GM12864 (cell line): ENCODE measurements at regions not wholly inside any gene's neighbourhood (a gene's known extent, or its start where the extent isn't known, plus 50 kb on each side); places are given as distances from the start of the nearest gene placed in this dataset.

Experiments used
- DNase-seq: peaks from one replicate; pipeline ENCODE4 v3.0.0-alpha.2; 2011; ENCODE audit warnings: low read depth
- H3K4me3 ChIP-seq: 2 replicates; pipeline ENCODE4 v1.5.1; 2011; ENCODE audit warnings: mild to moderate bottlenecking, low read depth, low read length, control low read depth
- CTCF ChIP-seq: IDR thresholded peaks from 2 replicates; pipeline ENCODE4 v1.5.1; 2011; ENCODE audit warnings: low read depth, mild to moderate bottlenecking, moderate library complexity, low read length, control low read depth, inconsistent platforms; ENCODE audit errors: missing control alignments

- DNase-seq = no peak
- H3K4me3 ChIP-seq = no peak overlapping the region
These were observed 151.1 kb upstream of the B3GAT2 start for GRCh38 chr6:71107911-71108420.

DNA sequence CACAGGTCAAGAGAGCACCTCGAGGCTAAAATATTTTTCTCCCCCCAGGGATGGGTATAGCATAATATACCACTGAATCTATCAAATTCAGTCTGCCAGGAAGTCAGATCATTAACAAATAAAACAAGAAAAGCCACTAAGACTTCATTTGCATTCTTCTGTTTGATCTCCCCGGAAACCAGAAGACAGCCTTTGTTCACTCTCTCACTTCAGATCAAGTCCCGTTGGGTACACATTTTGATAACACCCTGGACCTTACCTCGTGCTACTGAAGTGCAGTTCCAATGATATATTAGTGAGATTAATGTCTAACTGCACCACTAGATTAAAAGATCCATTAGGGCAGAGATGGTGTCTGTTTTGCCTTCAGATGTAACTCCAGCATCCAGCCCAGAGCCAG, 157.7 kb upstream of the B3GAT2 start:
- no peak for TF ChIP-seq CTCF

More at GRCh38 chr6:71107911-71108420, 151.1 kb upstream of the B3GAT2 start:
- TF ChIP-seq CTCF = no peak

DNA sequence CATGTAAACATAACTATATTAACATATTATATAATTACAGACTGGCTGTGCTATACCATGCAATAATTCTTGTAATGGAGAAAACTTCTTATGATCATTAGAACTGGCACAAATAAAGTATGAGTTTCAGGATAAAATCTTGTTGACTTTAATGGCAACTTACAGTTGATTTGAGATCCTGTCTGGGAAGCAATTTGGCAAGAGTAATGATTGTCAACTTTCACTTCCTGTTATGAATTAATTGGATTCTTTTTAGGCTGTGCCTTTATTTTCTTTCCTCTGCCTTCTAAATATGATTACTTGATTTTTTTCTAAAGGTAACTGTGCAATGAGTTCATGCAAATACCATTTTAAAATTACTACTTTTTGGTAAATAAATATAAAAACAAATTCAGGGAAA, 158.1 kb upstream of the B3GAT2 start:
- H3K4me3 ChIP-seq = no peak overlapping the region
- no peak for TF ChIP-seq CTCF
- DNase-seq = no peak

More for the DNA sequence above, 157.7 kb upstream of the B3GAT2 start:
- no peak overlapping the region for H3K4me3 ChIP-seq
- no peak for DNase-seq

DNA sequence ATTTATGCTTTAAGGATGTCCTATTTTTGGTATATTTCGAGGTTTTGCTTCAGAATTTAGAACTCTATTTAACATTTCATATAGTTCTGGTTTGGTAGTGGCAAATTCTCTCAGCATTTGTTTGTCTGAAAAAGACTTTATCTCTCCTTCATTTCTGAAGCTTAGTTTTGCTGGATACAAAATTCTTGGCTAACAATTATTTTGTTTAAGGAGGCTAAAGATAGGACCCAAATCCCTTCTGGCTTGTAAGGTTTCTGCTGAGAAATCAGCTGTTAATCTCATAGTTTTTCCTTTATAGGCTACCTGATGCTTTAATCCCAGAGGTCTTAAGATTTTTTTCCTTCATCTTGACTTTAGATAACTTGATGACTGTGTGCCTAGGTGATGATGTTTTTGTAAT, 162.7 kb upstream of the B3GAT2 start:
- DNase-seq = no peak
- no peak overlapping the region for H3K4me3 ChIP-seq
- no peak for TF ChIP-seq CTCF

DNA sequence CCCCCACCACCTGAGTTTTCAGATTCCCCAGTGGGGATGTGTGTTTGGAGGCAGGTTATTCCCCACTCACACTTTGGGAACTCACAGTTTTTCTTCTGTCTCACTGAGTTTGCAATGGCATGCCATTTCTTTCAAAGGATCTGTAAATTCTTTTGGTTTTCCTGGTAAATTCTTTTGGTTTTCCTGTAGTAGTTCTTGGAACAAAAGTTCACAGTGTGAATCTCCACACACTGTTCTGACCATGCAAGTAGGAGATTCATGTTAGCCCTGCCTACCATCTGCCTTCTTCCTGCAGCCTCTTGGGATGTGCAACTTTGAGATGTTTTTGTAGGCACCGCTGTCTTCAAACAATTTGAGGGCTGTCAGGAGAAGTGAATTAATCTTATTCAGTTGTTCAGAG, 165.6 kb upstream of the OGFRL1 start:
- TF ChIP-seq CTCF = no peak
- no peak overlapping the region for H3K4me3 ChIP-seq

DNA sequence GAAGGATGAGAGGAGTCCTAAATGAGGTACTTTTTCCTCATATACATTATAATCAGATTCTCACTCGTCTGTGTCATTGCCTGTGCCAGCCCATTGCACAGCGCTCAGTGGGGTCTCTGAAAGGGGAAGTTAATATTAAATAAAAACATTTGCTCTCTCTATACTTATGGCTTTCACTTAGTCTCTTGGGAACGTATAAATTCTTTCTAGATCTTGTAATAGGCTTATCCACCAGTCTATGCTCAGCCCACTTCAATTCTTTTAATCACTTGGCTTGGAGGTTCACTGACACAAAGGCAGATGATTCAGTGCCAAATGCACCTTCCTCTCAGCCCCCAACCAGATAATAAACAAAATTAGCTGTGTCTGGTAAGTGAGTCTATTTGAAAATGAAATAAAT, 164.3 kb upstream of the OGFRL1 start:
- DNase-seq = no peak
- TF ChIP-seq CTCF = no peak
- no peak overlapping the region for H3K4me3 ChIP-seq

More for the DNA sequence above, 165.6 kb upstream of the OGFRL1 start:
- DNase-seq = no peak

- no peak for TF ChIP-seq CTCF
- no peak overlapping the region for H3K4me3 ChIP-seq
- no peak for DNase-seq
These were observed 163.4 kb upstream of the OGFRL1 start for GRCh38 chr6:71125216-71125615.
